ENCODE measurements at regions not wholly inside any gene's neighbourhood (a gene's known extent, or its start where the extent isn't known, plus 50 kb on each side); places are given as distances from the start of the nearest gene placed in this dataset.

GRCh38 chr2:58680755-58681310 lies 439.7 kb upstream of the FANCL start:
- ATAC-seq = no peak
- Histone ChIP-seq H3K27me3 (ENCODE audit: control insufficient read depth, insufficient read depth, low read length) (no peaks in the 10 kb centered on the region), H3K9me3 (ENCODE audit: control insufficient read depth, insufficient read depth, low read depth, low read length) (no peaks in the 10 kb centered on the region), H3K36me3 (ENCODE audit: control insufficient read depth, insufficient read depth, low read length) (no peaks in the 10 kb centered on the region), H3K4me1 (ENCODE audit: control insufficient read depth, insufficient read depth, low read length) (no peaks in the 10 kb centered on the region), H3K4me3 (ENCODE audit: low read depth in 2 of 2, low read length in 2 of 2) (no peak overlapping the region), H3K27ac (ENCODE audit: low read length) (no peak overlapping the region)
- TF ChIP-seq CTCF (IDR thresholded peaks at IDR 0.05) = no peak; the same call in 1 of the 2 replicates
- no peak for TF ChIP-seq SIN3A (IDR thresholded peaks at IDR 0.05; ENCODE audit: borderline replicate concordance, insufficient read depth, low read depth, low read length)
- TF ChIP-seq, protein P1, sequence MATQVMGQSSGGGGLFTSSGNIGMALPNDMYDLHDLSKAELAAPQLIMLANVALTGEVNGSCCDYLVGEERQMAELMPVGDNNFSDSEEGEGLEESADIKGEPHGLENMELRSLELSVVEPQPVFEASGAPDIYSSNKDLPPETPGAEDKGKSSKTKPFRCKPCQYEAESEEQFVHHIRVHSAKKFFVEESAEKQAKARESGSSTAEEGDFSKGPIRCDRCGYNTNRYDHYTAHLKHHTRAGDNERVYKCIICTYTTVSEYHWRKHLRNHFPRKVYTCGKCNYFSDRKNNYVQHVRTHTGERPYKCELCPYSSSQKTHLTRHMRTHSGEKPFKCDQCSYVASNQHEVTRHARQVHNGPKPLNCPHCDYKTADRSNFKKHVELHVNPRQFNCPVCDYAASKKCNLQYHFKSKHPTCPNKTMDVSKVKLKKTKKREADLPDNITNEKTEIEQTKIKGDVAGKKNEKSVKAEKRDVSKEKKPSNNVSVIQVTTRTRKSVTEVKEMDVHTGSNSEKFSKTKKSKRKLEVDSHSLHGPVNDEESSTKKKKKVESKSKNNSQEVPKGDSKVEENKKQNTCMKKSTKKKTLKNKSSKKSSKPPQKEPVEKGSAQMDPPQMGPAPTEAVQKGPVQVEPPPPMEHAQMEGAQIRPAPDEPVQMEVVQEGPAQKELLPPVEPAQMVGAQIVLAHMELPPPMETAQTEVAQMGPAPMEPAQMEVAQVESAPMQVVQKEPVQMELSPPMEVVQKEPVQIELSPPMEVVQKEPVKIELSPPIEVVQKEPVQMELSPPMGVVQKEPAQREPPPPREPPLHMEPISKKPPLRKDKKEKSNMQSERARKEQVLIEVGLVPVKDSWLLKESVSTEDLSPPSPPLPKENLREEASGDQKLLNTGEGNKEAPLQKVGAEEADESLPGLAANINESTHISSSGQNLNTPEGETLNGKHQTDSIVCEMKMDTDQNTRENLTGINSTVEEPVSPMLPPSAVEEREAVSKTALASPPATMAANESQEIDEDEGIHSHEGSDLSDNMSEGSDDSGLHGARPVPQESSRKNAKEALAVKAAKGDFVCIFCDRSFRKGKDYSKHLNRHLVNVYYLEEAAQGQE (IDR thresholded peaks at IDR 0.05; ENCODE audit: insufficient read depth in 1 of 2, low read depth in 2 of 2, low read length in 1 of 2) = no peak
- TF ChIP-seq POLR2AphosphoS5 (IDR thresholded peaks at IDR 0.05; ENCODE audit: low read depth, low read length) = no peak
- TF ChIP-seq TCF7L2 (IDR thresholded peaks at IDR 0.05; ENCODE audit: low read depth, low read length) = no peak
- POLR2A ChIA-PET = no interaction called here
- in situ Hi-C loops (cut with HindIII; ENCODE audit: low pct_unique_long_range_greater_than_20kb, low sequenced_read_pairs) (no loop called here), intact Hi-C loops (cut with micrococcal nuclease; ENCODE audit: unreplicated experiment) (loop anchor here (2.0 kb wide), 1 partner anchor 110 kb away; no protein-coding TSS in a partner anchor)
- no TSS peak for BruUV-seq (replicated peaks)
- CTCF ChIA-PET = interaction anchor here (0.8 to 1.2 kb wide), 2 partner anchors 39 to 109 kb away, joined by 4 to 6 read pairs; no protein-coding TSS in a partner anchor
- DNase-seq (ENCODE audit: low read depth, low spot score) = no peak

DNA sequence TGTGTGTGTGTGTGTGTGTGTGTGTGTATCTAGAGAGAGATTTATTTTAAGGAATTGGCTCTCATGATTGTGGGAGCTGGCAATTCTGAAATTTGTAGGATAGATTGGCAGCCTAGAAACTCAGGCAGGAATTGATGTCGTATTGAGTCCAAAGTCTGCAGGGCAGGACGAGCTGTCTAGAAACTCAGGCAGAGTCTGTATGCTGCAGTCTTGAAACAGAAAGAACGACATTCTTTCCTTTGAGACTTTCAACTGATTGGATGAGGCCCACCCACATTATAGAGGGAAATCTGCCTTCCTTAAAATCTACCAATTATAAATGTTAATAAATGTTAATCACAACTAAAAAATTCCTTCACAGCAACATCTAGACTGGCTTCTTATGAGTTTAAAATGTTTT lies 436.6 kb upstream of the FANCL start:
- Histone ChIP-seq H3K4me3 (ENCODE audit: low read depth in 2 of 2, low read length in 2 of 2) (no peak overlapping the region), H3K9me3 (ENCODE audit: control insufficient read depth, insufficient read depth, low read depth, low read length) (no peaks in the 10 kb centered on the region), H3K27me3 (ENCODE audit: control insufficient read depth, insufficient read depth, low read length) (no peaks in the 10 kb centered on the region), H3K36me3 (ENCODE audit: control insufficient read depth, insufficient read depth, low read length) (no peaks in the 10 kb centered on the region), H3K27ac (ENCODE audit: low read length) (no peak overlapping the region), H3K4me1 (ENCODE audit: control insufficient read depth, insufficient read depth, low read length) (no peaks in the 10 kb centered on the region)
- POLR2A ChIA-PET = no interaction called here
- BruUV-seq (replicated peaks) = no TSS peak
- CTCF ChIA-PET = no interaction called here
- DNase-seq (ENCODE audit: low read depth, low spot score) (no peak), ATAC-seq (no peak)
- intact Hi-C loops (cut with micrococcal nuclease; ENCODE audit: unreplicated experiment) (no loop called here), in situ Hi-C loops (cut with HindIII; ENCODE audit: low pct_unique_long_range_greater_than_20kb, low sequenced_read_pairs) (no loop called here)
- TF ChIP-seq CTCF (IDR thresholded peaks at IDR 0.05) = no peak
- TF ChIP-seq TCF7L2 (IDR thresholded peaks at IDR 0.05; ENCODE audit: low read depth, low read length) = no peak
- TF ChIP-seq SIN3A (IDR thresholded peaks at IDR 0.05; ENCODE audit: borderline replicate concordance, insufficient read depth, low read depth, low read length) = no peak
- TF ChIP-seq, protein P1 (IDR thresholded peaks at IDR 0.05; ENCODE audit: insufficient read depth in 1 of 2, low read depth in 2 of 2, low read length in 1 of 2) = no peak
- no peak for TF ChIP-seq POLR2AphosphoS5 (IDR thresholded peaks at IDR 0.05; ENCODE audit: low read depth, low read length)
